GM12892 (cell line): ENCODE measurements at regions not wholly inside any gene's neighbourhood (a gene's known extent, or its start where the extent isn't known, plus 50 kb on each side); places are given as distances from the start of the nearest gene placed in this dataset.
"Not testable (repeated sequence)": the region's sequence is repeated elsewhere in the genome, so short reads cannot be mapped to it uniquely, and the experiment has no call there.

Experiments used
- DNase-seq: peaks from one replicate; pipeline ENCODE4 v3.0.0; 2011; ENCODE audit not compliant: insufficient read length
- FAIRE-seq: peaks from 2 replicates; lab custom pipeline; 2011; peaks lifted over from hg19 to GRCh38; lab: Jason Lieb, UNC
- POLR2A ChIP-seq: IDR thresholded peaks from 2 replicates; pipeline ENCODE4 v1.6.1; 2011; ENCODE audit warnings: low read depth, low read length, control low read depth
- POLR2AphosphoS5 ChIP-seq: IDR thresholded peaks from 2 replicates; pipeline ENCODE4 v1.6.1; 2011; ENCODE audit warnings: low read depth, low read length, control low read depth
- TAF1 ChIP-seq: IDR thresholded peaks from 2 replicates; pipeline ENCODE4 v1.6.1; 2011; ENCODE audit warnings: low read depth, mild to moderate bottlenecking, control low read depth, low read length, borderline replicate concordance

DNA sequence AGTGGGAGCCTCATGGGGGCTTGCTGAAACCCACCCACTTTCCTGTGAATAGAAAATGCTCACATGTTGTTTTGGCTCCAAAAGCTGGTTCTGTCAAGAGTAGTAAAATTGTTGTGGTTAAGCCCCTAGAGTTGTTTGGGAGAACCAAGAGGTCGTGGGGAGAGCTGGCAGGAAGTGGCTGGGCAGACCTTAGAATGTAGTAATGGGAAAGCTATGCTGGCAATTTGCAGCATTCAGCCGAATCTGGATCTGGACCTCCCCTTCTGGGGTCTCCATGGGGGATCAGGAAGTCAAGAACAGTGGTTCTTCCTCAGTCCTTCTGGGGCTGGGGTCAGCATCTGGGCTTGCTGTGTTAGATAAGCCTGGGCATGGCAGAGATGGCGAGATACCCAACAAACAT is 150.6 kb upstream of the TBX3 start:
- FAIRE-seq (no peak), DNase-seq (no peak)
- no peak for TF ChIP-seq POLR2A

DNA sequence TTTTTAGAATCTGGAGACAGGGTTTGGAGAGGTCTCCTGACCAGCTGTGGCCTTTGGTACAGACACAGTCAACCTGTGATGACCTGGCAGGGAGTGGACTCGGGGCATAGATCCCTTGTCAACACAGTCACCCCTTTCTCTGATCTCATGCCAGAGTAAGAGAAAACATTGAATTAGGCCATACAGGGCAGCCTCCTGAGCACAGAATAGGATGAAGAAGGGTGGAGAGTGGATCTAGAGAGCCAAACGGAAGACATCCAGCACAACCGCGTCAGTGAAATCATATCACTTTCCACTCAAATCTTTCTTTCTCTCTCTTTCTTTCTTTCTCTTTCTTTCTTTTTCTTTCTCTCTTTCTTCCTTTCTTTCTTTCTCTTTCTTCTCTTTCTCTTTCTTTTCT is 145.9 kb upstream of the TBX3 start:
- TF ChIP-seq TAF1: no peak
- TF ChIP-seq POLR2A: no peak
- no peak for TF ChIP-seq POLR2AphosphoS5
- no peak for FAIRE-seq

DNA sequence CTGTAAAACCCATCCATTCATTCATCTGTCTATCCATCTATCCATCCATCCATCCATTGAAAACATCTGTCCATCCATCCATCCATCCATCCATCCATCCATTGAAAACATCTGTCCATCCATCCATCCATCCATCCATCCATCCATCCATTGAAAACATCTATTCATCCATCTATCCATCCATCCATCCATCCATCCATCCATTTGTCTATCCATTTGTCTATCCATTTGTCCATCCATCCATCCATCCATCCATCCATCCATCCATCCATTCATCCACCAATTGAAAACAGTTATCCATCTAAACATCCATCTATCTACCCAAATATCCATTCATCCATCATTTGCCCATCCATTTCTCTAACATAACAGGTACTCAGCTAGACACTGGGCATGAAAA is 145.3 kb upstream of the TBX3 start:
- not testable (repeated sequence) for DNase-seq, FAIRE-seq

More for the DNA sequence above, 145.9 kb upstream of the TBX3 start:
- DNase-seq: no peak

DNA sequence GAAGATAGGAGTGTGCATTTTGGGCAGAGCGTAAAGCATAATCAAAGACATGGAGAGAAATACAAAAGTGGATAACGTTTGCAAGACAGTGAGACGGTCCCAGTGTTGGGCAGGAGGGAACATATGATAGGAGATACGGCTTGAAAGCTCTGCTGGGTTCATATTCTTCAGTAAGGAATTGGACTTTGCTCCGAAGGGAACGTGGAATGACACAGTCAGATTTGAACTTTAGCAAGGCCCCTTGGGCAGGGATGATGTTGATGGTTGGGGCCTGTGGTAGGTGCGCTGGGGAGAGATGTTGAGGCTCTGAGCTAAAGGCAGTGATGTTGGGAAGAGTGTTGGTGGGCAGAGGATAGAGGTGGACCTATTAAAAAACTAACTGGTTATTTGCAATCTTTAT is 143.5 kb upstream of the TBX3 start:
- FAIRE-seq (no peak), DNase-seq (no peak)
- TF ChIP-seq TAF1: no peak
- TF ChIP-seq POLR2A: no peak
- no peak for TF ChIP-seq POLR2AphosphoS5

DNA sequence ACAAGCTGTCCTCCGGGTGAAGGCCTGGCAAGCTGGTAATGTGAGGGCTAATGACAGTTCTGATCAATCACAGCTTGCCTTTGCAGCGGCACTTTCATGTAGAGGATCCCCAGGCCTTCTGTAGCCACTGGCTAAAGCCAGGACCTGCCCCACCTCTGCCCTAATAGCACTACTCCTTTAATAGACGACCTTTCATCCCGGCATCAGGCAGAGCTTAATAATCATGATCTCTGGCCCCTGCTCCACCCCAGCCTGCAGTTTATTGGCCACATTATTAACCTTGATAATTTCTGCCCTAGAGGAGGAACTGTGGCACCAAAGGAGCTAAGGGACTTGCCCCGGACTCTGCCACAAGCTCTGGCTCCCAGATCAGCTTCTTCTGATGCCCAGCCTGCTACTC is 142.3 kb upstream of the TBX3 start:
- FAIRE-seq (no peak), DNase-seq (no peak)
- TF ChIP-seq POLR2A: no peak
- no peak for TF ChIP-seq TAF1
- no peak for TF ChIP-seq POLR2AphosphoS5

DNA sequence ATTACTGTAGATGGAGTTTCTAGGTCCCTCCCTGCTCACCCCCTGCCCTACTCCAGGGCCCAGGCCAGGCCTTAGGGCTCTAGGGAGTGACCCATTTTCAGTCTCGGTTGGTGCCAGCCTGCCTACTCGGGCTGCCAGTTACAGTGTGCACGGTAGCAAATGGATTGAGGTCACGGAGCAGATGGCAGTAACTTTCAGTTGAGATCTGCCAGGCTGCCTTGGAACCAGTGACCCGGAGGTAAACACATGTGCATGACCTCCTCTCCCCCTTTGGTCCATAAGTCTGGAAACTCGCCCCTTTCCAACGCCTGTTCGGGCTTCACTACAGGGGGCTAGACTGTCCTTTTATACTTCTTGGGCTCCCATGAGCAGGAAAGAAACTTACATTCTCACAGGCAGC is 139.7 kb upstream of the TBX3 start:
- TF ChIP-seq POLR2A: no peak
- TF ChIP-seq POLR2AphosphoS5: no peak
- TF ChIP-seq TAF1: no peak
- FAIRE-seq: no peak
- no peak for DNase-seq

DNA sequence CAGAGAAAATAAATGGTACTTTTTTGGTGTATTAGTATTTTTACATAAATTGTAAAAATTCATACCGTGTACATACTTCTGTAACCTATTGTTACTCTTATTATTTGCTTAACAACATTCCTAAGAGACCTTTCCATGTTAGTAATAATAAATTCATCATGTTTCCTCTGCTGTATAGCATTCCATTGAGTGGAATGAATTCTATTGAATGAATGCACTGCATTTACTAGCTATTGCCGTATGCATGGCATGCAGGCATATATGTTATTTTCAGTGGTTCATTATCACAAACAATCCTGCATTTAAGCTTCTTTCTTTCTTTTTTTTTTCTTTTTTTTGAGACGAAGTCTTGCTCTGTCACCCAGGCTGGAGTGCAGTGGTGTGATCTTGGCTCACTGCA is 137.6 kb upstream of the TBX3 start:
- FAIRE-seq (no peak), DNase-seq (no peak)

DNA sequence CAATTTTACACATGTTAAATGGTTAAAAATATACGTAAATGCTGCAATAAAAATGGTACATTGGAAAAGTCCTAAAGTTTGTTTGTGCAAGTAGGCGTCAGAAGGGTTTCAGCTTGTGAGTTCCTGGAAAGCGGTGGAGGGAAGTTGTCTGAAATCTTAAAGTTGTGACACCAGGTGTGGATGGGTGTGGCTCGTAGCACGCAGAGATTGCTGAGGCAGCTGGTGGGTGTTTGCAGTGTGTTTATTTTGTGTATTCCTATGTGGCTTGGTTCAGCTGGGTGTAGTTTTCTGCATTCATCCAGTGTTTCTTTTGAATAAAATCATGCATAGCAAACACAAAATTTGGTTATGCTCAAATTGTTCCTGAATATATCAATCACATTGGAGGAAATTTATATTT is 136.8 kb upstream of the TBX3 start:
- TF ChIP-seq POLR2A (no peak), TAF1 (no peak), POLR2AphosphoS5 (no peak)
- DNase-seq: no peak
- no peak for FAIRE-seq

More for the DNA sequence above, 137.6 kb upstream of the TBX3 start:
- TF ChIP-seq POLR2A (no peak), TAF1 (no peak), POLR2AphosphoS5 (no peak)

DNA sequence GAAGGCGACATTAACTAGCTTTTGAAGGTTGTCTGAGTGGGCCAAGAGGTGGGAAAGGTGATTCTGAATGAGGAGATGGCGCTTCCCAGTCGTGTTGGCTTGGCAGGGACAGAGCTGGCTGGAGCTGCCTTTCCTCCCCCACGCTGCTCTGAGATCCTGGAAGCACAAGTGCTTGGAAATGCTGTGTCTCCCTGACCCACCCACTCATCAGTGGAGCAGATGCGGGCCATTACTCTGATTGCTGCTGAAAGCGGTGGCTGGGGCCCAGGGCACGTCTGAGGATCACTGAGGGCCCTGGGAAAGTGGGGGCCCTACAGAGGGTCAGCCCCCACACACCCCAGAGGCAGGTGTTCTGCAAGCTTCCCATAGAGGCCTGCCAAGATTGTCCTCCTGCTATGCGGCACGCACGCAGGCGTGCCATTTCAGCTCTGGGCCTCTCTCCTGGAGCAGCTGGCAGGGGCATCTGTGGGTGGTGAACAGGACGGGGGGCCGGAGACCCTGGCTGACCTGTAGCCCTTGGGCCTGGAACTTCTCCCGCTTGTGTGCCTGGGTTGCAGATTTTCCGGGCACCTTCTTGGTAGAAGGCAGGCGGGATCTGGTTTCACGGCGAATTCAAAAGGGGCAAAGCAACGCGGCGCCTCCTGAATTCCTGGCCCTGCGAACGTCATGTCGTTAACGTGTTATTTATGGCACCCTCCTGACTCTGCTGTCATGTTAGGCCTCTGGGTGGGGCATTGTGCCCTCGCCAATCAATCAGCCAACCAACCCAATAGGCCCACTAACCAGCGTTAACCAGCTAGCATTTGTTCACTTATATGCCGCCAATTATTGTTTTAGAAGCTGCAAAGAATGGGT is 133.8 kb upstream of the TBX3 start:
- no peak for TF ChIP-seq POLR2A
- no peak for DNase-seq
- FAIRE-seq: no peak

DNA sequence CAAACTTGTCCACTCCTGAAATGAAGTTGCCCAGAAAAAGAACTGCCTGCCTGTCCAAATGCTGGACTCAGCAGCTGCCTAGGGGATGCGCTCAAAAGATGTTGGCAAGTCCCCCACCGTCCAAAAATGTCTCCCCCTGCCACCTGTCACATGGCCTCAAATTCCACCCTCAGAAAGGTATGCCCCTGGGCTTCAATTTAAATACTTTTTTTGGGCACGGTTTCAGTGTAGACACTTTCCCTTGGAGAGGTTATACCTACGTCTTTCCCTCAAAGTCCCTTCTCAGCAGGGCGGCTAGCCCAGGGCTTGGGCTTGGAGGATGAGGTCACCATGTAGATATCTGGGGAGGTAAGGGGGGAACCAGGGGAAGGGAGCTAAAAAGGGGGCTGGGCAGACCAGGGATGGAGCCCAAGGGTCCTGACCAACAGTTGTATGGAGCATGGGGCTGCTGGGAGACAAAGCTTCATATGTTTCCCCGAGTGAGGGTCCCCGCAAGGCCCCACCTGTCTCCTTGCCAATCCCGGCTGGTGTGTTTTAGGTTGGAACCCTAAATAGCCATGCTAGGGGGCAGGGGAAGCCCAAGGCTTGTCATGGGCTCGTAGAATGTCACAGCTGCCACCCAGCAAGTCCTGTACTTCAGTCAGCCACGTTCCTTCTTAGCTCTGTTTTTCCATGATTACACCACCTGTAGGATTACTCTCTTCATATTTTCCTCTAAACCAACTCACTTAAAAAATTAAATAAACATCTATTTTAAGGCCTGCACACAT is 131.2 kb upstream of the TBX3 start:
- FAIRE-seq (no peak), DNase-seq (no peak)
- no peak for TF ChIP-seq TAF1
- no peak for TF ChIP-seq POLR2AphosphoS5
- no peak for TF ChIP-seq POLR2A

DNA sequence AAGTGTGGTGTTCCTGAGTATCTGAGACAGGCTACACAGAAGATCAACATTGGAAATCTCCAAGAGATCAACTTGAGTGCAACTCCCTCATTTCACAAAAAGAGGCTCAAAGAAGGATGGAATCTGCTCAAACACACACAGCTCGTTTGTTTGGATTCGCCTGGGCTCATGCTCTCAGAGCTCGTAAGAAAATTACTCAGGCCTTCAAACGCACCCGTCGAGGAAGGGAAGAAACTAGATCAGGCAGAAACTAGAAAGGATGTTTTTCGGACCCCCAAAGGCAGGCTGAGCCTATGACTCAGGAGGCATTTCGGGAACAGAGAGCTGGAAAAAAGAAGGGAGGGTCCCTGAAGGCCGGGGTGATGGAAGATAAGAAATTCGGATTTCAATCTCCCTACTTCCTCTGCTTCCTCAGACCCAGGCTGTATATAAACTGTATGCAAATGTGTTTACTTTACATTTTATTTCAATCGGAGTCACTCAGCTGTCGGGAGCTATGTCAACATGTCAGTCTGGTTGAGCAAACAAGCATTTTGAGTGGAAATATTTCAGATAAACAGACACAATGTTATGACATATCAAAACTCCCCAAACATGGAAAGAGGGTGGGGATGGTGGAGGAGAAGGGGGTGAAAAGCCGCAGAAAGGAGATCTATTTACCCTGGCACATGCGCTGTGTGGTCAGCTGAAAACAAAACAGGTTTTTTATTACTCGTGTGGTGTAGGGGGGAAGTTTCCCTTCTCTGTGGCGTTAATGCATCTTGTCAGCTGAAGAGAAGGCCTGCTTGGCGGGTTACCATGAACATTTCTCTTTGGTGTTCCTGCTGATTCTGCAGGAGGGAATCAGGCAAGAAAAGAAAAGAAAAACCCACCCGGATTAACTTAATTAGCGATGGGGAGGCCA is 129.1 kb upstream of the TBX3 start:
- TF ChIP-seq TAF1 (no peak), POLR2A (no peak), POLR2AphosphoS5 (no peak)
- DNase-seq (no peak), FAIRE-seq (no peak)

DNA sequence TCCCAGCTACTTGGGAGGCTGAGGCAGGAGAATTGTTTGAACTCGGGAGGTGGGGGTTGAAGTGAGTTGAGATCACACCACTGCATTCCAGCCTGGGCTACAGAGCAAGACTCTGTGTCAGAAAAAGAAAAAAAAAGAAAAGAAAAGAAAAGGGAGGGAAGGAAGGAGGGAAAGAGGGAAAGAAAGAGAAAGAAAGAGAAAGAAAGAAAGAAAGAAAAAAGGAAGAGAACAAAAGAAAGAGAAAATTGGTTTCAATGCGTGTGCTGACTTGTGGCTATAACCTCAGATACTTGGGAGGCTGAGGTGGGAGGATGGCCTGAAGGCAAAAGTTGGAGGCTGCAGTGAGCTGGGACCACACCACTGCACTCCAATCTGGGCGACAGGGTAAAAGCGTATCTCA is 128.4 kb upstream of the TBX3 start:
- no peak for FAIRE-seq
- DNase-seq: no peak
- TF ChIP-seq POLR2AphosphoS5 (no peak), POLR2A (no peak), TAF1 (no peak)
